GM21717 (cell line): ENCODE measurements at regions not wholly inside any gene's neighbourhood (a gene's known extent, or its start where the extent isn't known, plus 50 kb on each side); places are given as distances from the start of the nearest gene placed in this dataset.

Source experiments
- ATAC-seq: cut with Tn5 transposase; IDR thresholded peaks from one replicate; pipeline ENCODE4 v1.9.1; 2021; ENCODE audit warnings: mild to moderate bottlenecking, moderate library complexity; ENCODE audit not compliant: unreplicated experiment

GRCh38 chr9:86545090-86545489 lies 190.9 kb upstream of the TUT7 start:
- ATAC-seq = no peak

GRCh38 chr9:86541014-86541570 lies 186.9 kb upstream of the TUT7 start:
- ATAC-seq = no peak

GRCh38 chr9:86535406-86535915 lies 181.3 kb upstream of the TUT7 start:
- ATAC-seq = no peak

- ATAC-seq = no peak
Observed at GRCh38 chr9:86534572-86535258, 180.5 kb upstream of the TUT7 start.

- ATAC-seq = no peak
Observed at GRCh38 chr9:86531971-86532640, 177.9 kb upstream of the TUT7 start.

GRCh38 chr9:86531273-86531970 lies 177.2 kb upstream of the TUT7 start:
- no peak for ATAC-seq

GRCh38 chr9:86529496-86530275 lies 175.5 kb upstream of the TUT7 start:
- ATAC-seq = no peak

- no peak for ATAC-seq
Observed at GRCh38 chr9:86526021-86526420, 171.8 kb upstream of the TUT7 start.

- ATAC-seq = no peak
Observed at GRCh38 chr9:86525182-86525581, 171.0 kb upstream of the TUT7 start.

- no peak for ATAC-seq
Observed at GRCh38 chr9:86521977-86522376, 167.8 kb upstream of the TUT7 start.

- ATAC-seq = no peak
Observed at GRCh38 chr9:86521322-86521721, 167.1 kb upstream of the TUT7 start.

- no peak for ATAC-seq
Observed at GRCh38 chr9:86519066-86519615, 164.9 kb upstream of the TUT7 start.

GRCh38 chr9:86517475-86517874 lies 163.3 kb upstream of the TUT7 start:
- ATAC-seq = no peak

- ATAC-seq = no peak
Observed at GRCh38 chr9:86516564-86516963, 162.4 kb upstream of the TUT7 start.

- no peak for ATAC-seq
Observed at GRCh38 chr9:86515221-86515620, 161.0 kb upstream of the TUT7 start.

GRCh38 chr9:86513429-86513828 lies 159.2 kb upstream of the TUT7 start:
- ATAC-seq = no peak

GRCh38 chr9:86512929-86513328 lies 158.7 kb upstream of the TUT7 start:
- ATAC-seq = no peak

GRCh38 chr9:86511614-86512360 lies 157.6 kb upstream of the TUT7 start:
- no peak for ATAC-seq

GRCh38 chr9:86508208-86508903 lies 154.1 kb upstream of the TUT7 start:
- peak; percentile 84 for ATAC-seq
